ENCODE measurements at regions not wholly inside any gene's neighbourhood (a gene's known extent, or its start where the extent isn't known, plus 50 kb on each side); places are given as distances from the start of the nearest gene placed in this dataset.

DNA sequence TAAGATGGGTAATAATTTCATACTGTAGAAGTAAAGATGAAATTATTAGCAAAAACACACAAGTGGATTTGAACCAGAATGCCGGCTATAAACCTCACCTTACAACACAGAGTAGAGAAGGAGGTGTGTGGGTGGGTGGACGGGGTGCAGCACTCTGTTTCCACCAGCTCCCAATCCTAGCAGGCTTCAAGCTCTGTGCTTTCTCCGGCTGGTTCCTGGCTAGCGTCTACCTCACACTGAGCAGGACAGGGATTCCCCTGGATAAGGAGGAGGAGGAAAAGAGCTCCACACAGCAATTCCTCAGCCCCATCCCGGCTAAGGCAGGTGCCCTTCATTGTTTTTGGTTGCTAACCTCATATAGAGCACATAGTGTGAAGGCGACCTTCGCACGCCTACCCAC is 453.3 kb downstream of the C6orf118 start:
- Histone ChIP-seq H3K36me3 (no peaks in the 10 kb centered on the region), H3K4me3 (no peak overlapping the region), H3K27ac (no peak overlapping the region), H3K9me3 (replicated peaks) (no peaks in the 10 kb centered on the region), H3K27me3 (peaks cover 3% of the 10 kb centered on the region; the same call in 1 of the 2 replicates), H3K4me1 (no peaks in the 10 kb centered on the region)
- DNase-seq: no peak

DNA sequence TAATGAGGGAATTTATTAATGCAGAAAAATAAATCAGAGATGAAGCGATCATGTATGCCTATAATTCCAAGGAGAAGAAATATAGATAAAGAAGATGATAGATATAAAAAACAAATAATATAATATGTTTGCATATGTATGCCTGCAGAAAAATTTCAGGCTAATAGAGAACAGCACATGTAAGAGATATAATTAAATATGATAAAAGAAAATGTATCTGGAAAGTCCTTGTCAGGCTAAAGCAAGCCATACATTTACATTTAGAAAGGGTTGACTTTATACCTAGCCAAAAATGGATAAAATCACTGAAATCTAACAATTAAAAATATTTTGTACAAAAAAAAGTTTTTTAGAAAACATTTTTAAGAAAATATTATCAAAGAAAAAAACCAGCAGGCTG is 454.1 kb downstream of the C6orf118 start:
- no peak overlapping the region for H3K27ac ChIP-seq
- H3K27me3 ChIP-seq: peaks cover 3% of the 10 kb centered on the region; the same call in 1 of the 2 replicates
- H3K4me3 ChIP-seq: no peak overlapping the region
- no peaks in the 10 kb centered on the region for H3K9me3 ChIP-seq (replicated peaks)
- no peak for DNase-seq
- H3K4me1 ChIP-seq: no peaks in the 10 kb centered on the region
- H3K36me3 ChIP-seq: no peaks in the 10 kb centered on the region

DNA sequence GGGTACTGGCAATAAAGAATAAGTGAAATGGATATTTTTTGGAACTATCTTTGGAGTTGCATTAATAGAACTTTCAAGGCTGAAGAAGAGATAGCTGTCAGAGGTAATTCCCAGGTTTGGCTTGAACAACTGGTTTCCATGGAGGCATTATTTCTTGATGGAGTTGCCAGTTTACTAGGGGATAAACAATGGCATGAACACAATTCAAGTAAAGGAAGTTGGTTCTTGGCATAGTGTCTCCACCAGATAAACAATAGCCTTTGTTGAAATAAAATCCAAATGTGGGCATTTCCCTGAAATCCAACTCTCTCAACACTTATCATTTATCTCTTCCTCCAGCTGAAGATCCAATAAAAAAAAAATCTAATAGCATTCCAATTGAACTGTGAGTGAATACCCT is 454.9 kb downstream of the C6orf118 start:
- H3K9me3 ChIP-seq (replicated peaks): no peaks in the 10 kb centered on the region
- H3K27ac ChIP-seq: no peak overlapping the region
- peaks cover 3% of the 10 kb centered on the region; the same call in 1 of the 2 replicates for H3K27me3 ChIP-seq
- H3K4me3 ChIP-seq: no peak overlapping the region
- H3K4me1 ChIP-seq: no peaks in the 10 kb centered on the region
- no peak for DNase-seq
- no peaks in the 10 kb centered on the region for H3K36me3 ChIP-seq

DNA sequence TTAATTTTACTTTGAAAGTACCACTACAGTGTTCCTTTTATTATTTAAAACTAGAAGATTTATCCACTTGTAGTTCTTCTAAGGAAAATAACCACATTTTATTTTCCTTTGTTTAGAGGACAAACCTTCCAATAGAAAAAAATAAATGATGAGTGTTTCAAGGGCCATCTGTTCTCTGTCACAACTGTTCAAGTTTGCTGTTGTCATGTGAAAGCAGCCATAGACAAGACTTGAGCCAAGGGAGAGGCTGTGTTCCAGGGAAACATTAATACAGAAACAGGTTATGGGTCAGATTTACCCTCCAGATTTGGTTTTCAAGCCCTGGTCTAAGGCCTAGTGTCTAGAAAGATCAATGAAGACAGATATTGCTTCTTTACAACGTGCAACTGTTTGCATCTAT is 463.6 kb downstream of the C6orf118 start:
- Histone ChIP-seq H3K9me3 (replicated peaks) (no peaks in the 10 kb centered on the region), H3K4me3 (no peak overlapping the region), H3K4me1 (no peaks in the 10 kb centered on the region), H3K27me3 (no peaks in the 10 kb centered on the region; the same call in 1 of the 2 replicates), H3K27ac (no peak overlapping the region), H3K36me3 (no peaks in the 10 kb centered on the region)
- DNase-seq: no peak

DNA sequence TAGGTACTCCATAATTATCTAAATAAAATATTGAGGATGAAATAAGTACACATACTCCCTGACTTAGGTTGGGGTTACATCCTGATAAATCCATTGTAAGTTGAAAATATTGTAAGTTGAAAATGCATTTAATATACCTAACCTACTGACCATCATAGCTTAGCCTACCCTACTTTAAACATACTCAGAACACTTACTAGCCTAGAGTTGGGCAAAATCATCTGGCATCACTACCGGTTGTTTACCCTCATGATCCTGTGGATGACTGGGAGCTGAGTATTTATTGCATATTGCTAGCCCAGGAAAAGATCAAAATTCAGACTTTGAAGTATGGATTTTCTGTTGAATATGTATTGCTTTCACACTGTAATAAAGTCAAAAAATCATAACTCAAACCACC is 467.3 kb downstream of the C6orf118 start:
- Histone ChIP-seq H3K4me3 (no peak overlapping the region), H3K4me1 (no peaks in the 10 kb centered on the region), H3K36me3 (no peaks in the 10 kb centered on the region), H3K27me3 (no peaks in the 10 kb centered on the region; the same call in 1 of the 2 replicates), H3K9me3 (replicated peaks) (no peaks in the 10 kb centered on the region), H3K27ac (no peak overlapping the region)
- no peak for DNase-seq

DNA sequence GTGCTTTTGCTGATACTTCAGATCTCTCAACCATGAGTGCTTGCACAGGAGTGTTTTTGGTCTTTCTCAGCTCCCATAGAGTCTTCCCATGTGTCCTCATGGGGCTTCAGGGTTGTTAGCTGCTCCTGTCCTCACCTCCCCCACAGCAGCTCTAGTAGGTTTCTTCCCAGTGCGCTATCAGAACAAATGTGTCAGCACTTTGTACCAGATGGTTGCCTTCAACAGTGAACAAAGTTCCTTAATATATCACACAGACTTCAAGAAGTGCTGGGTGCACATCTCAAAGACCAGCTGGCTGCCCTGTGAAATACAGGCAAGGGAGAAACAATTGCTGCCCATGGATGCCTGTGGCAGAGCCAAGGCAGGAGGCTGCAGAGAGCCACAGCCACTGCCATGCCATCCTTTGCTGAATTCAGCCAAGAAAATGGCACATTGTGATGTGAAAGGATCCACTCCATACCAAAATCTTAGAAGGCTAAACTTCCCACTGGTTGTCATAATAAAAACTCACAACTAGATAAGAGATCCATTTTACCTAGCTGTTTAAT is 471.3 kb downstream of the C6orf118 start:
- no peak overlapping the region for H3K4me3 ChIP-seq
- H3K27ac ChIP-seq: no peak overlapping the region
- no peaks in the 10 kb centered on the region for H3K4me1 ChIP-seq
- H3K9me3 ChIP-seq (replicated peaks): no peaks in the 10 kb centered on the region
- H3K36me3 ChIP-seq: no peaks in the 10 kb centered on the region
- no peak for DNase-seq
- H3K27me3 ChIP-seq: no peaks in the 10 kb centered on the region; the same call in 1 of the 2 replicates

DNA sequence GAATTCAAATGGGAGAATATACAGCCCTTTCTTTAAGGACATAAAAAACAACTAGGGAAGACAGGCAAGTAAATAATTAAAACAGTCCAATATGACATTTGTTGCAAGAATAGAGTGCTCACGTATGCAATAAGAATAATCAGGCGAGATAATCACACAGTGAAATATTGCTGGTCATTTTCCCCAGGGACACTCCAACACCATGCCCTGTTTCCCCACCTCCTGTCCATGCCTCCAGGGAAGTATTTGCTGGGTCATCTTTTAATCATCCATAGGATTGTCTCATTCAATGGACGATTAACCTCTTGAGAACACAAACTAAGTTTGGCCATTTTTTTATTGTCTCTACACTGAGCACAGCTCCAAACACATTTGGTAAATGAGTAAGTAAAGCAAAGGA is 472.9 kb downstream of the C6orf118 start:
- H3K9me3 ChIP-seq (replicated peaks): no peaks in the 10 kb centered on the region
- H3K4me3 ChIP-seq: no peak overlapping the region
- H3K36me3 ChIP-seq: no peaks in the 10 kb centered on the region
- H3K27me3 ChIP-seq: no peaks in the 10 kb centered on the region
- no peak for DNase-seq
- H3K27ac ChIP-seq: no peak overlapping the region
- H3K4me1 ChIP-seq: no peaks in the 10 kb centered on the region

DNA sequence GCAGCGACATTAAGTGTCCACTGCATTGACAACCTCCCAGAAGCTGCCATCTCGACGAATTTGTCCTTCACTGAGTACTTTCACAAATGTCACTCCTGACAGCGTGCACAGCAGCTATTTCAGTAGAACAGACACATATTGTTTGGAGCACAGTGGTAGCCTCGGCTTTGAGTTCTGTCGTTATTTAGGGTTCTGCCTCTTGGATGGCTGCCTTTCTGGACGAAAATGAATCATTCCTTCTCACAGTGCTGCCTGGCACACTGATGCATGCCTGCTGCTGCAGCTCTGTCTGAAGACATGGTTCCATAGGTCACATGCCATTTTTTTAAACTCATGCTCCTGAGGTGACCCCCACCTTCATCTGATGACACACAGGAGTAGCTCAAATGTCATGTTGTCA is 477.0 kb downstream of the C6orf118 start:
- Histone ChIP-seq H3K36me3 (no peaks in the 10 kb centered on the region), H3K9me3 (replicated peaks) (no peaks in the 10 kb centered on the region), H3K4me3 (no peak overlapping the region), H3K4me1 (no peaks in the 10 kb centered on the region), H3K27me3 (no peaks in the 10 kb centered on the region), H3K27ac (no peak overlapping the region)
- DNase-seq: no peak

DNA sequence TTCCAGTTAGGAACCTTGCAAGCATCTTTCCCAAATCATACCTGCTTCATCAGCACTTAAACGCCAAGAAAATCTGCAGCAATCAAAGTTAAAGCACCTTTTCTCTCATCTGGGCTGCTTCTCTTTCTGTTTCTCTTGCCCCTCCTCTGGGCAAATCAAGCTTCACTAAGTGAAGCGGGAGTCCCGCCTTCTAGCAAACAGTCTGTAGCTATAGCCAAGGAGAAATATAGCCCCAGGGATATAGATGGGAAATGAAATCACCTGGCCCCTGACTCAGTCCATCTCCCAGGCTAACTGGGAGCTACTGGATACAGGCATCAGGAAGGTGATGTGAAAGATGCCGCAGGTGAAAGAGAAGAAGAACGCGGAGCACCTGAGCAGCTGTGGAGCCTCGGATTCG is 481.9 kb downstream of the C6orf118 start:
- no peaks in the 10 kb centered on the region for H3K36me3 ChIP-seq
- DNase-seq: no peak
- no peak overlapping the region for H3K4me3 ChIP-seq
- H3K27me3 ChIP-seq: no peaks in the 10 kb centered on the region
- H3K4me1 ChIP-seq: no peaks in the 10 kb centered on the region
- no peak overlapping the region for H3K27ac ChIP-seq
- H3K9me3 ChIP-seq (replicated peaks): no peaks in the 10 kb centered on the region

DNA sequence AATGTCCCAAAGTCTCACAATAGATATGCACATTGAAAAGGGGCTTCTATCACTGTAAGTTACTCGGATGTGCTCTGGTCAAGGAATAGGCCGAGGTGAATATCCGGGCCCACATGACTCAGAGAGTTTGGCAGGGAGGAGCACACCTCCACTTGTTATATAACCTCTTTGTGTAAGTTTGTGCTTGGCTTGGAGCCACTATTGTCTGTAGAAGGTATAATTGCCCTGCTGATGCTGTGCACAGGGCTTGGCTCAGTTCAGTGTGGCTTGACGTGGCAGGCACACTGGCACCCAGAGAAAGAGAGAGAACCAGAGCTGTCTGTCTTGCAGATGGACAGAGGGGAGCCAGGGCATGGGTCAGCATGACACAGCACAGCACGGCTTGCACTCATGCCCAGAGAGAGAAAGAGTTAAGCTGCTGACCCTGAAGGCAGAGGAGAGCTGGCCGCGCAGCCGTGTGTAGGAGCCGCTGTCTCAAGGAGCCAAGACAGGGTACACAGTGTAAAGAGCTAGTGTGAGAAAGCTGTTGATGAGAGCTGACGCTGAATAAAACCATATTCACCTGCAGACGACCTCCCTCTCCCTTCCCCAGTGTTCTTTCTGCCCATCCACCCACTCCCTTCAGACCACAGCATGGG is 482.5 kb downstream of the C6orf118 start:
- H3K4me1 ChIP-seq: no peaks in the 10 kb centered on the region
- H3K36me3 ChIP-seq: no peaks in the 10 kb centered on the region
- no peaks in the 10 kb centered on the region for H3K9me3 ChIP-seq (replicated peaks)
- H3K27me3 ChIP-seq: no peaks in the 10 kb centered on the region
- no peak overlapping the region for H3K4me3 ChIP-seq
- no peak overlapping the region for H3K27ac ChIP-seq
- no peak for DNase-seq

DNA sequence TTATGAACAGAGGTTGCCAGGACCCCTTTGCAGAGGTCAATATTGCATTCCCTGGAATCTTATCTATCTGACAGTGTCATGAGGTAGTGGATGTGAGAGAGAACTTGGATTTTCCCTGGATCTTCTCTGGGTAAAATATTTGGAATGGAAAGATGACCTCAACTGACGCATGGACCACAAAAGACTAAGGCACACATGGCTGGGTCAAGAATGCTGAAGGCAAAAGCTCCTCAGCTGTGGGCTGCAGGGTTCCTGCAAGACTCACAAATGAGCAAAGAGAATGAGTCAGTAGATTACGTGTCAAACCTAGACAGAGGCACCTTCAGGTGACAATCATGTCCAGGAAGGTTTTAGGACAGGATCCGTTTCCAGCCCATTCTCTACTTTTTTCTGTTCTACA is 484.0 kb downstream of the C6orf118 start:
- no peaks in the 10 kb centered on the region for H3K27me3 ChIP-seq
- H3K9me3 ChIP-seq (replicated peaks): no peaks in the 10 kb centered on the region
- DNase-seq: no peak
- no peaks in the 10 kb centered on the region for H3K36me3 ChIP-seq
- no peak overlapping the region for H3K27ac ChIP-seq
- no peaks in the 10 kb centered on the region for H3K4me1 ChIP-seq
- no peak overlapping the region for H3K4me3 ChIP-seq

DNA sequence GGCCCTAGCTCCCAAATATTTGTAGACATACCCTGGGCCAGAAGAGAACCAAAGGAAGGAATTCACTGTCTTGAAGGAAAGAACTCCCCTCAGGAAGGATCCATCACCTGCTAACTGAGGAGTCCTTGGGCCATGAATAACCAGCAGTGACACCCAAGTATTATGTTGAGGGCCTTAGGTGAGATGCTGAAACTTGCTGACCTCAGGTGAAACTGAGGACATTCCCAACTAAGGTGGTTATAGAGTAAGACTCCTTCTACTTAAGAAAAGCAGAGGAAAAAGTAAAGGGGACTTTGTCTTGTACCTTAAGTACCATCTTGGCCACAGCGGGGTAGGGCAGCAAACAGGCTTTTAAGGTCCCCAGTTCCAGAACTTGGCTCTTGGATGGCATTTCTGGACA is 491.7 kb downstream of the C6orf118 start:
- Histone ChIP-seq H3K36me3 (no peaks in the 10 kb centered on the region), H3K27me3 (no peaks in the 10 kb centered on the region), H3K9me3 (replicated peaks) (no peaks in the 10 kb centered on the region), H3K4me1 (no peaks in the 10 kb centered on the region), H3K4me3 (no peak overlapping the region), H3K27ac (no peak overlapping the region)
- no peak for DNase-seq

DNA sequence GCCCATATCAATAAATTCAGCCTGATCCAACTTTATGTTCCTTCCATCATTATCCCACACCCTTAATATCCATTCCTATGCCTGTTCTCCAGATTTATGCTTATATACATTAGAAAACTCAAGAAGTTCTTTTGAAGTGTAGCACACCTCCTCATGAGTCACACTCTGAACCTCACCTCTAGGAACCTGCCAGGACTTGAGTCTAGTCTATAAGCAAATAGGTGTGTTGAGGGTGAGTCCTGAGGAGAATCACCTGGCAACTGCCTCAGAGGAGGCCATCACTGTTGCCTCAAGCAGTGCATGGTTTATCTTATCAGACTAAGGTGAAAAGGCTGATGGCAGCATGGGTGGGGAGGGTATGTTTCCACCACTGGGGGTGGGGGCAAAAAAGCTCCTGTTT is 496.7 kb downstream of the C6orf118 start:
- Histone ChIP-seq H3K27me3 (no peaks in the 10 kb centered on the region), H3K9me3 (replicated peaks) (no peaks in the 10 kb centered on the region), H3K4me1 (no peaks in the 10 kb centered on the region), H3K36me3 (no peaks in the 10 kb centered on the region), H3K4me3 (no peak overlapping the region), H3K27ac (no peak overlapping the region)
- DNase-seq: no peak

DNA sequence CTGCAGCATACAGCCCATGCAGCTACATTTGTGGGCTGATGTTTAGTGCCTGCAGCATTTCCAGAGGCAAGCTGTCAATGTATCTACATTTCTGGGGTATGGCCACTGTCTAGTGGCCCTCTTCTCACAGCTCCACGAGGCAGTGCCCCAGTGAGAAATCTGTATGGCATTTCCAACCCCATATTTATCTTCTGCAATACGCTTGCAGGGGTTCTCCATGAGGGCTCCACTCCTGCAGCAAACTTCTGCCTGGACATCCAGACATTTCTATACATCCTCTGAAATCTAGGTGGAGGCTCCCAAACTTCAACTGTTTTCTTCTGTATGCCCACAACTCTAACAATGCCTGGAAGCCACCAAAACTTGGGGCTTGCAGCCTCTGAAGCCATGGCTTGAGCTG is 502.3 kb downstream of the C6orf118 start:
- Histone ChIP-seq H3K9me3 (replicated peaks) (no peaks in the 10 kb centered on the region), H3K27me3 (no peaks in the 10 kb centered on the region), H3K4me3 (no peak overlapping the region), H3K4me1 (no peaks in the 10 kb centered on the region), H3K27ac (no peak overlapping the region), H3K36me3 (no peaks in the 10 kb centered on the region)
- no peak for DNase-seq

DNA sequence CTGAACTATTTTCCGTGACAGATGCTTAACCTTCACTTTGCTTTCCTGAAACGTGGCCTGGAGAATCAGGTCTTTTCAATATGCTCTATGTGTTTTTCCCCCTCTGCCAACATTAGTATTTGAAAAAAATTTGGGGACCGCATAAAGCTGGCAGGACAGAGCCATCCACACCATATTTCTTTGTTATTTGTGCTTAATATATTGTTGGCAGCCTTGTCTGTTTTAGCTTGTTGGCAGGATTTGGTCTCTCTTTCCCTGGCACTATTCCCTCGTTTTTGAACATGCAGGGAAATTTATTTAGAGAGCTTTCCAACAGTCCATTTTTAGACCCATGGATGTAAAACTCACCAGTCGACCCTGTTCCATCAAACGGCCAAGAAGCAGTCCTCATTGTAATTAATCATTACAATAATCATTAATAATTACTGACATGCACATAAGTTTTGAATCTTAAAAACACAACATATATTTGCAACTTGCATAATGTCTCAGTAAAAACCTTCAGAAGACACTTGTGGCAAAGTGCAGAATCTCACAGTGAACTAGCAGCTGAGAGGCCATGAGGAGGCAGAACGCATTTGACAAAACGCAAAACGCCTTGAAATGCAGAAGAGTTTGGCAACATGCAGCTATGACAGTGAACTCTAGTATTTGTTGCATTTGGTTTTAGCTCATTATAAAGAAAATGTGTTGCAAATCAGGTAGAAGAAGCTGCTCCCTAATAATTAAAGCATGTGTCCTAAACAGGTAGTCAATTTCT is 514.2 kb downstream of the C6orf118 start:
- H3K9me3 ChIP-seq (replicated peaks): no peaks in the 10 kb centered on the region
- no peaks in the 10 kb centered on the region for H3K4me1 ChIP-seq
- H3K27me3 ChIP-seq: no peaks in the 10 kb centered on the region
- H3K36me3 ChIP-seq: no peaks in the 10 kb centered on the region
- DNase-seq: no peak
- H3K27ac ChIP-seq: no peak overlapping the region
- no peak overlapping the region for H3K4me3 ChIP-seq

DNA sequence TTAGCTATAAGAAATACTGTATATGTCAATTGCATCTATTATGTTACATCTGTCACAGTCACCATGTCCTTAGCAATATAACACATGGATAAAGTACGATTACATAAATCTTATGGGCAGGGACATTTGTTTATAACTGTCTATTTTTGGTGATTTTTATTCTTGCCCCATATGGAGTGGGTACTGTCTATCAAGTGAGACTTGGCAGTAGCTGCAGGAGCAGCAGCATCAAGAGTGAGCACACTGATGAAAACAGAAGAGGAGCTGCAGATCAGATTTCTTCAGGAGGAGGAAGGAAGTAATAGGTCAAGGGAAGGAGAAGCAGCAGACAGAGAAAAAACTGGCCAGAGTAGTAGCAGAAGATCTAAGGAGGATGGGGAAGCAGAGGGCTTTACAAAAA is 516.7 kb downstream of the C6orf118 start:
- H3K4me1 ChIP-seq: no peaks in the 10 kb centered on the region
- no peaks in the 10 kb centered on the region for H3K36me3 ChIP-seq
- no peak overlapping the region for H3K27ac ChIP-seq
- H3K27me3 ChIP-seq: no peaks in the 10 kb centered on the region
- no peak overlapping the region for H3K4me3 ChIP-seq
- no peak for DNase-seq
- no peaks in the 10 kb centered on the region for H3K9me3 ChIP-seq (replicated peaks)
